ENCODE measurements at regions not wholly inside any gene's neighbourhood (a gene's known extent, or its start where the extent isn't known, plus 50 kb on each side); places are given as distances from the start of the nearest gene placed in this dataset.

DNA sequence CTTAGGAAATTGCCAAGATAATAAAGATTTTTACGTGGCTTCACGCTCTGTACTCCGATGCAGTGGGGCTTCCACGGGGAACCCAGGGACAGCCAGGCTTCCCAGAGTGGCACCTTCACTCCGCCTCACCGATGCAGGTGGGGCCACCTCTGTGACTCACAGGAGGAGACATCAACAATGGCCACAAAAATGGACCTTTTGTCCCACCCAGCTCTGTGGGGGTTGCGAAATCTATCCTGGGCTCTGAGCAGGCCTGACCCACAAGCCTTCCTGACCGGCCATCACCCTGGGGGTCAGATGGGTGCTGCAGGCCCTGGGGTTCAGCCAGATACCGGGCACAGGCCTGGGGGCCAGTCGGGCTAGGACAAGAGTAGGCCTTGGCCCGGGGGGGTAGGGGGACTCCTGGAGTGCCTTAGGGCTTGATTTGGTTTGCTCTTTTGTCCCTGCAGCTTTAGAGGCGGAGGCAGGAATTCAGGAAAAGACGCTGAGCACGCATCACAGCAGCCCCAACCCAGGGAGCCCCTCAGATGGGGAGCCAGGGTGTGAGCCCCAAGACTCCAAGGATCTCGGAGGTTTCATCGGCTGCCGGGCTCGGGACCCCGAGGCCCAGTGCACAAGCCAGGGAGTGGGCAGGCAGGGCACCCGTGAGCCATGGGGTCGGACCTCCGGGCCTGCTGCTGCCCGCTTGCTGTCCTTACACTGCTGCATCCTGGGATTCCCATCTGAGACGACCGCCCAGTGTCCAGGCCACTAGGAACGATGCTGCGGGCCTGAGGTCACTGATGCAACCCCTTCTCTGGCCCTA is 136.5 kb upstream of the NKX1-1 start:
- DNase-seq (ENCODE audit: low read depth), result no peak

DNA sequence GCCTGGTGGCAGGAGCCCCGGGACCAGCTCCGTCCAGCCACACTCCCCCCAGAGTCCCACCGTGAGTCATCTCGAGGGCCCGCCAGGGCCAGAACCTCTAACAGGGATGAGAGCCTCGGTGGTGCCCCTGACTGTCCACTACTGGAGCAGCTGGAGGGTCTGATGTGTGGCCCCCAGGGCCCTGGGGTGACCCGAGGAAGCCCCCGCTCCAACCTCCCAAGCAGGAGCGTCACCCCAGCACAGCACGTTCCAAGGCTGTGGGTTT is 135.9 kb upstream of the NKX1-1 start:
- DNase-seq (ENCODE audit: low read depth), result no peak

DNA sequence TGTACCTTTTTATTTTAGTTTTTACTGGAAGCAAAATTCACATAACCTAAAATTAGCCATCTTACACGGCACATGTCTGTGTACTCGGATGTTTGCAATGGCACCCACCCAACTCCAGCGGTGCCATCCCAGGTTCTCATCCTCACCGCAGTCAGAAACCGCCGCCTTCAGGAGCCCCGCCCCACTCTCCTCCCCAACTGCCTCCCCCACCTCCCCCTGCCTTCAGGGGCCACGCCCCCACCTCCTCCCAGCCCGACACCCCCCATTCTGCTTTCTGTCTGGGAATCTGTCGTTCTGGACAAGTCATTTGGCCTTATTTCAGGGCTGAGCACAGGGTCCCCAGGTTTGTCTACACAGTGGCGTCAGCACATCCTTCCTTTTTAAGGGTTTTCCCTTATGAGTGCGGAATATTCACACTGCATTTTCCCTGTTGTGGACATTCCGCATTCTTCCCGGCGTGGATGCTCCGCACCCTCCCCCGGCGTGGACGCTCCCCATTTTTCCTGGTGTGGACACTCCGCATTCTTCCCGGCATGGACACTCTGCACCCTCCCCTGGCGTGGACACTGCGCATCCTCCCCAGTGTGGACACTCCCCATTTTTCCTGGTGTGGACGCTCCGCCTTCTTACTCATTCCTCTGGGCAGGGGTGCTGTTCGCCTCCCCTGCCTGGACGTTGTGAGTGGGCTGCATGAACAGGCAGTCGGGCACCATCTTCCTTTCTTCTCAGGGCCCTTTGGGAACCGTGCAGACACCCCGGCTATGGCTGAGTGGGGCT is 135.4 kb upstream of the NKX1-1 start:
- DNase-seq (ENCODE audit: low read depth), result no peak

- DNase-seq (ENCODE audit: low read depth), result no peak
These were observed 134.5 kb upstream of the NKX1-1 start for GRCh38 chr4:1540601-1541375.

GRCh38 chr4:1539859-1540600 is 133.8 kb upstream of the NKX1-1 start:
- DNase-seq (ENCODE audit: low read depth), result no peak

DNA sequence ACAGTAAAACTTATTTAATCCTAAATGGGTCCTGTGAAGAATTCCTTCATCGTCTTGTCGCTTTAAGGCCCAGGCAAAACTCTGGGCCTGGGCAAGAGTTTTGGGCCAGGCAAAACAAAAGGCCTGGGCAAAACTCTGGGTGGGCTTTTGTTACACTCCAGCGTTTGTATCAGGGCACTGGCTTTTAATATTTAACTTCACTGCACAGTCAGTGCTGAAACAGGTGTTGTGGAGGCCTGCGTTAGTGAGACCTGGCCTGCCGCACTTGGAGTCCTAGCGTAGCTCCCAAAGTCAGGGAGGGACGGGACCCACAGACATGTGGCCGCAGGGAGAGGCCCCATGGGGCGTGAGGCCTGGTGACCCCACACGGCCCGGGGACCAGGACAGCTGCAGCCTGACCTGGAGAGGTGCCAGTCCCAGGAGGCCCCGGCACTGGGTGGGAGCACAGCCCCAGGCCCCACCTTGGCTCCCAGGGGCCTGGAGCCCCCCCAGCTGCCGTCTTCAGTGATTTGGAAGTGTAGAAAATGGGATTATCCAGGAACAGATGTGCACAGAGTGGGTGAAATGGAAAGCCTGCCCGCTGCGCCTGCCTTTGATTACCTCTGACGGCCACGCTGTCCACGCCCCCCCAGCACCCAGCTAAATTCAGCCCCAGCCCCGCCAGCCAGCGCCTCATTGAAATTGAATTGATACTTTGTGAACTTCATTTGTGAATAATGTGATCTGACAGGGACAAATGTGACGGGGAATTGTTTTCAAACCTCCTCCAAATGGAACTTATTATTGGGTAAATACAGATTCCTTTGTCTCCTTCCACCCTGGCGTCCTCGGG is 132.9 kb upstream of the NKX1-1 start:
- DNase-seq (ENCODE audit: low read depth), result no peak

- no peak for DNase-seq (ENCODE audit: low read depth)
These were observed 131.8 kb upstream of the NKX1-1 start for GRCh38 chr4:1538096-1538410.

- no peak for DNase-seq (ENCODE audit: low read depth)
These were observed 131.3 kb upstream of the NKX1-1 start for GRCh38 chr4:1537410-1538095.

DNA sequence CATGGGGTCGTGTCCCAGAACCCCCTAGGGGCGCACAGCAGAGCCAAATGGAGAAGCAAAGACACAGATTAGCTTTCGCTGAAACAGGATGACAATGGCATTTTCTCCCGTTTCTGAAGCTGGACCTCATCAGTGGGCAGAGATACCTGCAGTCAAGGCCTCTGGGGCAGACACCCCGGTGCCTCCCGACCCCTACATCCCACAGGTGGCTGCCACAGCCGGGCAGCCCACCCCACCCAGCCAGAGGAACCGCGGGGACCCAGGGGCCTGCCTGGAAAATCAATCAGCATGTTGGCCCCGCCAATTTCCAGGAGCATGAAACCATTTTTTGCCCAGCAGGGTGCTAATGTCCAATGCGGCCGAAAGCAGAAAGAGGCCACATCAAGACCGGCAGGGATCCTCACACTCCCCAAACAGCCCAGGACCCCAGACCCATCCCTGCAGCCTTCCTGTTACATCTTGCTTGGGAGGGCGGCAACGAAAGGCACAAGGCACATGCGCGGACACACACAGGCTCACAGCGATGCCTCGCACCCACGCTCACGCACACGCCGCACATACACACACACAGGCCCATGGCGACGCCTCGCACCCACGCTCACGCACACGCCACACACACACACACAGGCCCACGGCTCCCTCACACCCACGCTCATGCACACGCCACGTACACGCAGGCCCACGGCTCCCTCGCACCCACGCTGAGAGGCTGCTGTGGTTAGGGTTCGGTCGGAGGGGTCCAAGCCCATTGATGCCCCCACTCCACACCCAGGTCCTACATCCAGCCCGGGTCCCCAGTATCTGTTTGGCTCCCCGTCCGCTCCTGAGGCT is 130.6 kb upstream of the NKX1-1 start:
- DNase-seq (ENCODE audit: low read depth), result no peak

DNA sequence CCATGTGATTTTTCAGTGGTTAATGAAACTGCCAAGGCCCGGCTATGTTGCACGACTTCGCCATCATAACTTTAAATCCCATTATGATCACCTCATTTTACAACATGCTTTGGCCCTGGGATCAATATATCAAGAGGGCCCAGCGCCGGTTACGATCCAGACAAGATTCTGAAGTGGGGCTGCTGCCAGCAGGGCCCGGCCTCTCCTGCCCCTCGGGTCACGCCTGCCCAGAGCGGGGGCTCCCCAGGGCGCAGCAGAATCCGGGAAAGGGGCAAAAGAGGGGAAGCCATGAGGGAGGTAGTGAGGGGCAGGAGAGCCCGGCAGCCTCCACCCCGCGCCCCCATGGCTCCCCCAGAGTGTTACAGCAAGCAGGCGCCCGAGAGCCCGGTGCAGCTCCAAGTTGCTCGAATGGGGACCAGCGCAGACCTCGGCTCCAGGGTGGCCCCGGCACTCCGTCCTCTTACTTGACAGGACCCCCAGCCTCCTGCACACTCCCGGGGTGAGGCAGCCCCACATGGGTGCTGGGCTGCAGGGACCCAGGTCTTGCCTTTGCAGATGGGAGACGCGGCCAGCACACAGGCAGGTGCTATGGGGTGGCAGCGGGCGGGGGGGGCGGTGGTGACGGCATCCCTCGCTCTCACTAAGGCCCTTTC is 129.8 kb upstream of the NKX1-1 start:
- DNase-seq (ENCODE audit: low read depth), result no peak

GRCh38 chr4:1534876-1535526 is 128.8 kb upstream of the NKX1-1 start:
- DNase-seq (ENCODE audit: low read depth), result no peak

- no peak for DNase-seq (ENCODE audit: low read depth)
These were observed 128.0 kb upstream of the NKX1-1 start for GRCh38 chr4:1534095-1534872.

- DNase-seq (ENCODE audit: low read depth), result no peak
These were observed 127.3 kb upstream of the NKX1-1 start for GRCh38 chr4:1533501-1534064.

GRCh38 chr4:1532549-1533395 is 126.5 kb upstream of the NKX1-1 start:
- DNase-seq (ENCODE audit: low read depth), result no peak

DNA sequence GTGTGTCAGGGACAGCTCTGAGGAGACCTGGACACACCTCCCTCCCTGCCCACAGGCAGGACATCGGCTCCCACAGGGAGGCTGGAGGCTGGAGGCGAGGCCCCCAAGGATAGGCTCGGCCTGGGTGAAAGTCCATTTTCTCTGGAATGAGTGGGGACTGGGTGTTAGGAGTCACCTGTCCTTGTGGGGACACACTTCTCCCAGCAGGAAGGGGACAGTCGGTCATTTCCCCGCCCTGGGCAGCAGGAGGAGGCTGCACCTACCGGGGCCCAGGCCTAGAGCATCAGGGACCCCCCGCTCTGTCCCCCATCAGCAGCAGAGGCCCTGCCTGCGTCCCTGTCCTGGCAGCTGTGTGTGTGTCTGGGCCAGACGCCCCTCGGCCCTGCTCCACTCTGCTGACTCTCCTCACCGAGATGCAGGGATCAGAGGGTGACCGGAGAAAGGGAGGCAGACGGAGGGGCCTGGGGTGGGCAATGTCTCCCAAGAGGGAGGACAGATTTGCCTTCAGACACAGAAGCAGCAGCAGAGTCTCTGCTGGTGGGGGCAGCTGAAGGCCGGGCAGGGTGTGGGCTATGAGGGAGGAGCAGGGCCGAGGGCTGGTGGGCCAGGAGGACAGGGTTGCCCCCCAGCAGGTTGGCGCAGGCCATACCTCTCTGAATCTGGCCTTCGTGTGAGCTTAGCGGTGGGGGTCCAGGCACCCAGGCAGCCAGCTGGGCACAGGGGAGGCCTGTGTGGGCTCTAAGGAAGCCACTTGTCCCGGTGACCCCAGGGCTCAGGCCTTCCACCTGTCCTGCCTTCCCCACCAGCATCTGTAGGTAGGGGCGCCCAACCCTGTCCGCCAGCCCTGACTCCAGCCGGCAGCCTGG is 125.7 kb upstream of the NKX1-1 start:
- no peak for DNase-seq (ENCODE audit: low read depth)

- DNase-seq (ENCODE audit: low read depth), result no peak
These were observed 124.1 kb upstream of the NKX1-1 start for GRCh38 chr4:1530356-1530755.

Measured in activated T-cell treated with anti-CD3 and anti-CD28 coated beads for 48 hours (primary cell).